Endothelial cell of umbilical vein (primary cell): ENCODE measurements at regions not wholly inside any gene's neighbourhood (a gene's known extent, or its start where the extent isn't known, plus 50 kb on each side); places are given as distances from the start of the nearest gene placed in this dataset.

ENCODE experiments used
- BruUV-seq: library from RNA; stranded (reverse); fragments of 400-500 nt; replicated peaks from 2 replicates; lab custom pipeline; 2021; lab: Mats Ljungman, UMichigan
- CTCF ChIA-PET: fragments of 300-600, 350-600 bp; sonication (Branson Sonifier 250); formaldehyde crosslinking; loops from one replicate; lab custom pipeline; 2021; ENCODE audit warnings: antibody characterized with exemption, inconsistent platforms; lab: Charles Lee
- POLR2A ChIA-PET: fragments of 300-600, 350-600 bp; sonication (Branson Sonifier 250); formaldehyde crosslinking; loops from one replicate; lab custom pipeline; 2021; ENCODE audit warnings: antibody characterized with exemption, inconsistent platforms; lab: Charles Lee
- DNase-seq: peaks from one replicate; pipeline ENCODE4 v3.0.0-alpha.2; 2011; ENCODE audit warnings: low read depth, low spot score
- FAIRE-seq: peaks from 2 replicates; lab custom pipeline; 2011; peaks lifted over from hg19 to GRCh38; lab: Jason Lieb, UNC
- H2AFZ ChIP-seq: 2 replicates; pipeline ENCODE4 v1.6.0; 2012; ENCODE audit warnings: low read depth, low read length, control low read depth, inconsistent platforms
- H3K27ac ChIP-seq: 2 replicates; pipeline ENCODE4 v1.5.1; 2011; ENCODE audit warnings: low read depth, mild to moderate bottlenecking, control low read depth, low read length, moderate library complexity; ENCODE audit not compliant: insufficient read depth
- H3K27me3 ChIP-seq, 2 experiments: 2 replicates each; pipeline versions ENCODE4 v1.6.0 to v1.6.1; 2011; ENCODE audit warnings: low read length in 2 of 2, mixed read lengths in 1 of 2; ENCODE audit not compliant: control insufficient read depth in 2 of 2, insufficient read depth in 2 of 2
- H3K36me3 ChIP-seq, 2 experiments: 2 replicates in 1 of 2; 3 replicates in 1 of 2; pipeline ENCODE4 v1.5.1; 2011; ENCODE audit warnings: low read length in 2 of 2, mild to moderate bottlenecking in 1 of 2, moderate library complexity in 1 of 2; ENCODE audit not compliant: control insufficient read depth in 2 of 2, insufficient read depth in 2 of 2; ENCODE audit errors: extremely low read depth in 1 of 2
- H3K4me1 ChIP-seq: 3 replicates; pipeline ENCODE4 v1.5.1; 2011; ENCODE audit warnings: mild to moderate bottlenecking, low read length; ENCODE audit not compliant: control insufficient read depth, insufficient read depth; ENCODE audit errors: extremely low read depth
- H3K4me2 ChIP-seq: 2 replicates; pipeline ENCODE4 v1.6.1; 2011; ENCODE audit warnings: low read length, control low read depth, mixed read lengths; ENCODE audit not compliant: insufficient read depth
- H3K4me3 ChIP-seq, 3 experiments: fragments of 200-600 bp in 1 of 3; sonication (generic), shearing (Covaris generic) in 1 of 3; replicated peaks in 1 of 3; 2 replicates each; pipeline ENCODE4 v1.5.1; 2011 to 2016; ENCODE audit warnings: control low read depth in 3 of 3, low read length in 3 of 3, mild to moderate bottlenecking in 2 of 3, inconsistent platforms in 1 of 3, low read depth in 1 of 3, moderate library complexity in 1 of 3; ENCODE audit not compliant: insufficient read depth in 1 of 3
- H3K79me2 ChIP-seq: 2 replicates; pipeline ENCODE4 v1.6.0; 2012; ENCODE audit warnings: low read length, inconsistent platforms; ENCODE audit not compliant: control insufficient read depth, insufficient read depth
- H3K9ac ChIP-seq: replicated peaks from 2 replicates; pipeline ENCODE3; 2011; ENCODE audit warnings: low read length, control low read depth; ENCODE audit not compliant: insufficient read depth; ENCODE audit errors: extremely low read depth
- H3K9me1 ChIP-seq: replicated peaks from 3 replicates; pipeline ENCODE4 v1.6.0; 2011; ENCODE audit warnings: mild to moderate bottlenecking, low read length; ENCODE audit not compliant: control insufficient read depth, insufficient read depth; ENCODE audit errors: extremely low read depth
- H3K9me3 ChIP-seq: replicated peaks from 2 replicates; pipeline ENCODE4 v1.5.1; 2012; ENCODE audit warnings: low read length, inconsistent platforms; ENCODE audit not compliant: control insufficient read depth, insufficient read depth
- H4K20me1 ChIP-seq: replicated peaks from 2 replicates; pipeline ENCODE3; 2011; ENCODE audit warnings: mild to moderate bottlenecking, low read length; ENCODE audit not compliant: control insufficient read depth, insufficient read depth; ENCODE audit errors: extremely low read depth
- CTCF ChIP-seq, 2 donors: IDR thresholded peaks; 1 replicate in 1 of 2; 2 replicates in 1 of 2; pipeline ENCODE4 v1.5.1; 2011; ENCODE audit warnings: low read length in 2 of 2, mild to moderate bottlenecking in 2 of 2, moderate library complexity in 2 of 2, control low read depth in 1 of 2, inconsistent platforms in 1 of 2, low read depth in 1 of 2; ENCODE audit not compliant: insufficient read depth in 1 of 2; ENCODE audit errors: extremely low read depth in 1 of 2
- EZH2 ChIP-seq: IDR thresholded peaks from 2 replicates; pipeline ENCODE4 v1.6.1; 2012; ENCODE audit warnings: borderline replicate concordance, low read depth, mild to moderate bottlenecking, moderate library complexity, low read length, inconsistent platforms; ENCODE audit not compliant: severe bottlenecking
- FOS ChIP-seq: IDR thresholded peaks from 2 replicates; pipeline ENCODE4 v1.6.1; 2011; ENCODE audit warnings: mild to moderate bottlenecking, low read length, moderate library complexity, borderline replicate concordance; ENCODE audit not compliant: insufficient read depth
- GATA2 ChIP-seq: IDR thresholded peaks from 2 replicates; pipeline ENCODE4 v1.7.0; 2011; ENCODE audit warnings: low read depth, mild to moderate bottlenecking, moderate library complexity, mixed read lengths, low read length; ENCODE audit not compliant: insufficient read length, insufficient read depth
- JUN ChIP-seq: IDR thresholded peaks from 2 replicates; pipeline ENCODE4 v1.6.1; 2011; ENCODE audit warnings: borderline replicate concordance, low read depth; ENCODE audit not compliant: insufficient read length, insufficient read depth
- MAX ChIP-seq: IDR thresholded peaks from 2 replicates; pipeline ENCODE4 v1.6.1; 2011; ENCODE audit not compliant: insufficient read depth, insufficient read length
- MYC ChIP-seq: IDR thresholded peaks from one replicate; pipeline ENCODE4 v1.6.1; 2011; ENCODE audit warnings: mild to moderate bottlenecking, low read depth, low read length
- POLR2A ChIP-seq: IDR thresholded peaks from 2 replicates; pipeline ENCODE4 v1.6.1; 2012; ENCODE audit warnings: low read depth, mild to moderate bottlenecking, control low read depth, low read length
- POLR2AphosphoS5 ChIP-seq: IDR thresholded peaks from 2 replicates; pipeline ENCODE4 v1.6.1; 2012; ENCODE audit warnings: low read depth, mild to moderate bottlenecking, control low read depth, low read length, moderate library complexity; ENCODE audit not compliant: insufficient read depth
- dilution Hi-C: fragments of 300-500 bp; cut with MboI; formaldehyde crosslinking; loops from one replicate; pipeline ENCODE4 v1.15.0; 2019; ENCODE audit warnings: low sequenced_read_pairs; ENCODE audit not compliant: extremely low pct_ligation_motif_present
- intact Hi-C: fragments of 100-400 bp; cut with micrococcal nuclease; formaldehyde crosslinking; loops from one replicate; pipeline ENCODE4 v1.10.0; 2022

- Histone ChIP-seq H2AFZ (no peak overlapping the region), H3K4me3 (no peak overlapping the region), H3K27ac (no peak overlapping the region), H3K4me2 (no peak overlapping the region), H3K27me3 (no peaks in the 10 kb centered on the region), H3K9me1 (no peaks in the 10 kb centered on the region), H3K79me2 (no peaks in the 10 kb centered on the region), H4K20me1 (no peaks in the 10 kb centered on the region), H3K9me3 (no peaks in the 10 kb centered on the region), H3K4me1 (no peaks in the 10 kb centered on the region), H3K36me3 (no peaks in the 10 kb centered on the region), H3K9ac (no peak overlapping the region)
- CTCF ChIA-PET: no interaction called here
- no TSS peak for BruUV-seq
- intact Hi-C loops: no loop called here
- dilution Hi-C loops: no loop called here
- DNase-seq (no peak), FAIRE-seq (no peak)
- POLR2A ChIA-PET: no interaction called here
- no peak for TF ChIP-seq MAX
- TF ChIP-seq EZH2: no peak
- TF ChIP-seq POLR2A: no peak
- no peak for TF ChIP-seq CTCF (IDR thresholded peaks at IDR 0.05; ENCODE audit: extremely low read depth in 1 of 2, insufficient read depth in 1 of 2, low read depth in 1 of 2, low read length in 2 of 2)
- no peak for TF ChIP-seq MYC
- TF ChIP-seq JUN: no peak
- TF ChIP-seq POLR2AphosphoS5: no peak
- TF ChIP-seq GATA2: no peak
- TF ChIP-seq FOS: no peak
These were observed 443.0 kb downstream of the COL12A1 start for GRCh38 chr6:74762841-74763240.
